ENCODE measurements at regions not wholly inside any gene's neighbourhood (a gene's known extent, or its start where the extent isn't known, plus 50 kb on each side); places are given as distances from the start of the nearest gene placed in this dataset.

- ChIA-PET POLR2A (no interaction called here), CTCF (interaction anchor here (0.7 to 3.9 kb wide), 20 partner anchors 10 to 222 kb away, joined by 3 to 83 read pairs (median 4); no protein-coding TSS in a partner anchor)
- no peak for TF ChIP-seq ZNF384 (IDR thresholded peaks at IDR 0.05)
- TF ChIP-seq NFRKB (IDR thresholded peaks at IDR 0.05) = no peak
- no peak for TF ChIP-seq HDGF (IDR thresholded peaks at IDR 0.05; ENCODE audit: borderline replicate concordance)
- no peak for TF ChIP-seq FOXK2 (IDR thresholded peaks at IDR 0.05)
- no peak for TF ChIP-seq L3MBTL2 (conservative IDR thresholded peaks at IDR 0.05)
- no peak for TF ChIP-seq BHLHE40 (IDR thresholded peaks at IDR 0.05; ENCODE audit: borderline replicate concordance)
- no peak for TF ChIP-seq FOXM1 (IDR thresholded peaks at IDR 0.05; ENCODE audit: borderline replicate concordance)
- no peak for TF ChIP-seq SP1 (IDR thresholded peaks at IDR 0.05)
- DNase-seq (ENCODE audit: extremely low spot score) = no peak
Observed at GRCh38 chrX:109857584-109858228, 124.6 kb upstream of the ACSL4 start.

GRCh38 chrX:109858602-109859341 is 125.7 kb upstream of the ACSL4 start:
- CTCF ChIA-PET = interaction anchor here (1.4 kb wide), 1 partner anchor 146 kb away, joined by 5 read pairs; no protein-coding TSS in a partner anchor
- POLR2A ChIA-PET = no interaction called here
- TF ChIP-seq FOXK2 (IDR thresholded peaks at IDR 0.05) (no peak), FOXA1 (IDR thresholded peaks at IDR 0.05) (no peak), SP1 (IDR thresholded peaks at IDR 0.05) (no peak), ZNF384 (IDR thresholded peaks at IDR 0.05) (no peak)
- no peak for DNase-seq (ENCODE audit: extremely low spot score)

- POLR2A ChIA-PET = no interaction called here
- TF ChIP-seq PKNOX1 (IDR thresholded peaks at IDR 0.05) (no peak), LEF1 (IDR thresholded peaks at IDR 0.05; ENCODE audit: borderline replicate concordance) (no peak)
- CTCF ChIA-PET = interaction anchor here (1.4 to 1.7 kb wide), 2 partner anchors 146 to 147 kb away, joined by 5 to 6 read pairs; no protein-coding TSS in a partner anchor
- no peak for DNase-seq (ENCODE audit: extremely low spot score)
Observed at GRCh38 chrX:109859651-109860050, 126.6 kb upstream of the ACSL4 start.

GRCh38 chrX:109862433-109862832 is 129.4 kb upstream of the ACSL4 start:
- CTCF ChIA-PET = interaction anchor here (1.3 to 2.7 kb wide), 3 partner anchors 29 to 377 kb away, joined by 3 to 11 read pairs (median 10); no protein-coding TSS in a partner anchor
- DNase-seq (ENCODE audit: extremely low spot score) = no peak
- POLR2A ChIA-PET = no interaction called here
- no peak for TF ChIP-seq FOXM1 (IDR thresholded peaks at IDR 0.05; ENCODE audit: borderline replicate concordance)
- TF ChIP-seq LEF1 (IDR thresholded peaks at IDR 0.05; ENCODE audit: borderline replicate concordance) = no peak
- TF ChIP-seq HDGF (IDR thresholded peaks at IDR 0.05; ENCODE audit: borderline replicate concordance) = no peak
- no peak for TF ChIP-seq CTBP1 (IDR thresholded peaks at IDR 0.05; ENCODE audit: borderline replicate concordance)
- no peak for TF ChIP-seq PKNOX1 (IDR thresholded peaks at IDR 0.05)

- ChIA-PET POLR2A (no interaction called here), CTCF (interaction anchor here (0.8 to 2.7 kb wide), 4 partner anchors 27 to 283 kb away, joined by 3 to 11 read pairs (median 7); no protein-coding TSS in a partner anchor)
- DNase-seq (ENCODE audit: extremely low spot score) = no peak
- no peak for TF ChIP-seq TARDBP (IDR thresholded peaks at IDR 0.05)
- TF ChIP-seq ARNT (IDR thresholded peaks at IDR 0.05) = no peak
- no peak for TF ChIP-seq FOXM1 (IDR thresholded peaks at IDR 0.05; ENCODE audit: borderline replicate concordance)
- no peak for TF ChIP-seq FOXA1 (IDR thresholded peaks at IDR 0.05)
- no peak for TF ChIP-seq ZNF384 (IDR thresholded peaks at IDR 0.05)
- TF ChIP-seq NFRKB (IDR thresholded peaks at IDR 0.05) = no peak
- no peak for TF ChIP-seq SUZ12 (IDR thresholded peaks at IDR 0.05)
- no peak for TF ChIP-seq LEF1 (IDR thresholded peaks at IDR 0.05; ENCODE audit: borderline replicate concordance)
- no peak for TF ChIP-seq ELF4 (IDR thresholded peaks at IDR 0.05)
- no peak for TF ChIP-seq FOXK2 (IDR thresholded peaks at IDR 0.05)
- TF ChIP-seq L3MBTL2 (conservative IDR thresholded peaks at IDR 0.05) = no peak
- TF ChIP-seq SP1 (IDR thresholded peaks at IDR 0.05) = no peak
- TF ChIP-seq HDGF (IDR thresholded peaks at IDR 0.05; ENCODE audit: borderline replicate concordance) = no peak
- no peak for TF ChIP-seq BHLHE40 (IDR thresholded peaks at IDR 0.05; ENCODE audit: borderline replicate concordance)
- no peak for TF ChIP-seq PKNOX1 (IDR thresholded peaks at IDR 0.05)
- no peak for TF ChIP-seq CTBP1 (IDR thresholded peaks at IDR 0.05; ENCODE audit: borderline replicate concordance)
Observed at GRCh38 chrX:109863811-109864210, 130.8 kb upstream of the ACSL4 start.

- TF ChIP-seq SP1 (IDR thresholded peaks at IDR 0.05) = no peak
- no peak for DNase-seq (ENCODE audit: extremely low spot score)
- POLR2A ChIA-PET = no interaction called here
- CTCF ChIA-PET = interaction anchor here (0.6 to 2.8 kb wide), 5 partner anchors 14 to 158 kb away, joined by 3 to 13 read pairs (median 4); no protein-coding TSS in a partner anchor
Observed at GRCh38 chrX:109871121-109871888, 131.6 kb upstream of the TMEM164 start.

All from HEK293T (cell line).